ENCODE measurements at regions not wholly inside any gene's neighbourhood (a gene's known extent, or its start where the extent isn't known, plus 50 kb on each side); places are given as distances from the start of the nearest gene placed in this dataset.

- Histone ChIP-seq H3K4me3 (ENCODE audit: low read depth, low read length) (no peak overlapping the region), H3K27me3 (ENCODE audit: control insufficient read depth, insufficient read depth, low read length) (no peaks in the 10 kb centered on the region), H3K36me3 (ENCODE audit: control insufficient read depth, insufficient read depth, low read length) (no peaks in the 10 kb centered on the region)
- DNase-seq (ENCODE audit: low read depth): no peak
- no peak for TF ChIP-seq CTCF (IDR thresholded peaks at IDR 0.05; ENCODE audit: insufficient read depth, low read length, poor library complexity, severe bottlenecking)
Observed at GRCh38 chr20:40203032-40203431, 486.0 kb downstream of the MAFB start.

- no peak for DNase-seq (ENCODE audit: low read depth)
- TF ChIP-seq CTCF (IDR thresholded peaks at IDR 0.05; ENCODE audit: insufficient read depth, low read length, poor library complexity, severe bottlenecking): no peak
- no peaks in the 10 kb centered on the region for H3K27me3 ChIP-seq (ENCODE audit: control insufficient read depth, insufficient read depth, low read length)
- no peaks in the 10 kb centered on the region for H3K36me3 ChIP-seq (ENCODE audit: control insufficient read depth, insufficient read depth, low read length)
- no peak overlapping the region for H3K4me3 ChIP-seq (ENCODE audit: low read depth, low read length)
Observed at GRCh38 chr20:40197691-40198090, 491.3 kb downstream of the MAFB start.

GRCh38 chr20:40196846-40197436, 492.1 kb downstream of the MAFB start:
- H3K4me3 ChIP-seq (ENCODE audit: low read depth, low read length): no peak overlapping the region
- no peaks in the 10 kb centered on the region for H3K36me3 ChIP-seq (ENCODE audit: control insufficient read depth, insufficient read depth, low read length)
- H3K27me3 ChIP-seq (ENCODE audit: control insufficient read depth, insufficient read depth, low read length): no peaks in the 10 kb centered on the region
- no peak for TF ChIP-seq CTCF (IDR thresholded peaks at IDR 0.05; ENCODE audit: insufficient read depth, low read length, poor library complexity, severe bottlenecking)
- no peak for DNase-seq (ENCODE audit: low read depth)

GRCh38 chr20:40195742-40196141, 493.3 kb downstream of the MAFB start:
- no peak overlapping the region for H3K4me3 ChIP-seq (ENCODE audit: low read depth, low read length)
- no peak for TF ChIP-seq CTCF (IDR thresholded peaks at IDR 0.05; ENCODE audit: insufficient read depth, low read length, poor library complexity, severe bottlenecking)
- H3K36me3 ChIP-seq (ENCODE audit: control insufficient read depth, insufficient read depth, low read length): no peaks in the 10 kb centered on the region
- no peaks in the 10 kb centered on the region for H3K27me3 ChIP-seq (ENCODE audit: control insufficient read depth, insufficient read depth, low read length)
- no peak for DNase-seq (ENCODE audit: low read depth)

GRCh38 chr20:40192529-40192928, 496.5 kb downstream of the MAFB start:
- Histone ChIP-seq H3K4me3 (ENCODE audit: low read depth, low read length) (no peak overlapping the region), H3K36me3 (ENCODE audit: control insufficient read depth, insufficient read depth, low read length) (no peaks in the 10 kb centered on the region), H3K27me3 (ENCODE audit: control insufficient read depth, insufficient read depth, low read length) (no peaks in the 10 kb centered on the region)
- DNase-seq (ENCODE audit: low read depth): no peak
- TF ChIP-seq CTCF (IDR thresholded peaks at IDR 0.05; ENCODE audit: insufficient read depth, low read length, poor library complexity, severe bottlenecking): no peak

GRCh38 chr20:40192081-40192480, 497.0 kb downstream of the MAFB start:
- H3K36me3 ChIP-seq (ENCODE audit: control insufficient read depth, insufficient read depth, low read length): no peaks in the 10 kb centered on the region
- H3K4me3 ChIP-seq (ENCODE audit: low read depth, low read length): no peak overlapping the region
- no peak for TF ChIP-seq CTCF (IDR thresholded peaks at IDR 0.05; ENCODE audit: insufficient read depth, low read length, poor library complexity, severe bottlenecking)
- DNase-seq (ENCODE audit: low read depth): no peak
- no peaks in the 10 kb centered on the region for H3K27me3 ChIP-seq (ENCODE audit: control insufficient read depth, insufficient read depth, low read length)

Data from kidney epithelial cell (primary cell).